RWPE2 (cell line): ENCODE measurements at regions not wholly inside any gene's neighbourhood (a gene's known extent, or its start where the extent isn't known, plus 50 kb on each side); places are given as distances from the start of the nearest gene placed in this dataset.

ENCODE experiments used
- ATAC-seq: fragments of 200-7000 bp; cut with Tn5 transposase; 3 replicates; pipeline ENCODE4 v1.9.1; 2021; ENCODE audit warnings: low read depth
- DNase-seq: peaks from one replicate; pipeline ENCODE4 v3.0.0-alpha.2; 2020; ENCODE audit warnings: low spot score
- H3K27ac ChIP-seq: fragments of 450-650 bp; 2 replicates; pipeline ENCODE4 v1.5.1; 2017; ENCODE audit warnings: mild to moderate bottlenecking; ENCODE audit not compliant: poor library complexity, severe bottlenecking
- H3K27me3 ChIP-seq: fragments of 250-450 bp; sonication (Bioruptor Pico); 2 replicates; pipeline ENCODE4 v1.5.1; 2021; ENCODE audit warnings: mild to moderate bottlenecking, moderate library complexity; ENCODE audit not compliant: insufficient read depth, poor library complexity, severe bottlenecking
- H3K36me3 ChIP-seq: fragments of 250-450 bp; sonication (Bioruptor Pico); 2 replicates; pipeline ENCODE4 v1.5.1; 2020; ENCODE audit warnings: low read depth, mild to moderate bottlenecking, moderate library complexity
- H3K4me1 ChIP-seq: fragments of 250-450 bp; sonication (Bioruptor Pico); 2 replicates; pipeline ENCODE4 v1.5.1; 2021; ENCODE audit warnings: mild to moderate bottlenecking, moderate library complexity; ENCODE audit not compliant: insufficient read depth, poor library complexity, severe bottlenecking
- H3K4me3 ChIP-seq: fragments of 250-450 bp; sonication (Bioruptor Pico); 2 replicates; pipeline ENCODE4 v1.5.1; 2021; ENCODE audit warnings: mild to moderate bottlenecking, moderate library complexity; ENCODE audit not compliant: severe bottlenecking
- H3K9me3 ChIP-seq: fragments of 250-450 bp; sonication (Bioruptor Pico); 2 replicates; pipeline ENCODE4 v1.5.1; 2021; ENCODE audit warnings: mild to moderate bottlenecking, moderate library complexity; ENCODE audit not compliant: severe bottlenecking
- CTCF ChIP-seq: fragments of 450-650 bp; IDR thresholded peaks from one replicate; pipeline ENCODE4 v1.5.1; 2017; ENCODE audit warnings: mild to moderate bottlenecking, moderate library complexity; ENCODE audit not compliant: poor library complexity, severe bottlenecking

GRCh38 chr13:107035778-107036177, 467.8 kb upstream of the ARGLU1 start:
- H3K4me3 ChIP-seq: no peak overlapping the region
- DNase-seq (no peak), ATAC-seq (no peak)
- H3K4me1 ChIP-seq: no peaks in the 10 kb centered on the region
- H3K27ac ChIP-seq: no peak overlapping the region
- no peak for TF ChIP-seq CTCF
- H3K36me3 ChIP-seq: no peaks in the 10 kb centered on the region
- H3K27me3 ChIP-seq: no peaks in the 10 kb centered on the region
- H3K9me3 ChIP-seq: no peaks in the 10 kb centered on the region

- Histone ChIP-seq H3K36me3 (no peaks in the 10 kb centered on the region), H3K4me1 (no peaks in the 10 kb centered on the region), H3K4me3 (no peak overlapping the region), H3K9me3 (no peaks in the 10 kb centered on the region), H3K27ac (no peak overlapping the region), H3K27me3 (no peaks in the 10 kb centered on the region)
- TF ChIP-seq CTCF: no peak
- DNase-seq: no peak
- ATAC-seq: no peak
Measured at GRCh38 chr13:107035186-107035585, 467.2 kb upstream of the ARGLU1 start.

GRCh38 chr13:107034236-107034872, 466.4 kb upstream of the ARGLU1 start:
- H3K27me3 ChIP-seq: no peaks in the 10 kb centered on the region
- no peak for DNase-seq
- no peaks in the 10 kb centered on the region for H3K36me3 ChIP-seq
- no peaks in the 10 kb centered on the region for H3K9me3 ChIP-seq
- TF ChIP-seq CTCF: no peak
- no peaks in the 10 kb centered on the region for H3K4me1 ChIP-seq
- no peak overlapping the region for H3K27ac ChIP-seq
- ATAC-seq: no peak
- H3K4me3 ChIP-seq: no peak overlapping the region

- TF ChIP-seq CTCF: no peak
- H3K4me1 ChIP-seq: no peaks in the 10 kb centered on the region
- no peak overlapping the region for H3K4me3 ChIP-seq
- H3K36me3 ChIP-seq: no peaks in the 10 kb centered on the region
- DNase-seq: no peak
- H3K9me3 ChIP-seq: no peaks in the 10 kb centered on the region
- no peak for ATAC-seq
- H3K27me3 ChIP-seq: no peaks in the 10 kb centered on the region
- H3K27ac ChIP-seq: no peak overlapping the region
Measured at GRCh38 chr13:107031716-107032115, 463.8 kb upstream of the ARGLU1 start.

GRCh38 chr13:107028751-107029150, 460.8 kb upstream of the ARGLU1 start:
- H3K27ac ChIP-seq: no peak overlapping the region
- no peaks in the 10 kb centered on the region for H3K9me3 ChIP-seq
- no peak overlapping the region for H3K4me3 ChIP-seq
- ATAC-seq (no peak), DNase-seq (no peak)
- TF ChIP-seq CTCF: no peak
- no peaks in the 10 kb centered on the region for H3K27me3 ChIP-seq
- no peaks in the 10 kb centered on the region for H3K36me3 ChIP-seq
- no peaks in the 10 kb centered on the region for H3K4me1 ChIP-seq
